ENCODE measurements at regions not wholly inside any gene's neighbourhood (a gene's known extent, or its start where the extent isn't known, plus 50 kb on each side); places are given as distances from the start of the nearest gene placed in this dataset.

GRCh38 chrX:39189431-39189830, 388.2 kb downstream of the MID1IP1 start:
- TF ChIP-seq CTCF (IDR thresholded peaks at IDR 0.05; ENCODE audit: low read length), result no peak
- no peak for TF ChIP-seq EZH2 (IDR thresholded peaks at IDR 0.05; ENCODE audit: borderline replicate concordance, low read length)
- Histone ChIP-seq H3K4me1 (ENCODE audit: insufficient read depth, low read length, severe bottlenecking) (no peaks in the 10 kb centered on the region), H3K36me3 (ENCODE audit: insufficient read depth, low read length) (no peaks in the 10 kb centered on the region), H2AFZ (ENCODE audit: low read length) (no peak overlapping the region), H4K20me1 (ENCODE audit: insufficient read depth, low read length) (no peaks in the 10 kb centered on the region), H3K27me3 (ENCODE audit: insufficient read depth, low read length) (no peaks in the 10 kb centered on the region), H3K9me2 (ENCODE audit: low read depth, low read length) (no peaks in the 10 kb centered on the region), H3K9ac (ENCODE audit: low read length) (no peak overlapping the region), H3K9me3 (ENCODE audit: low read length) (no peaks in the 10 kb centered on the region), H3K79me2 (ENCODE audit: insufficient read depth, low read length) (no peaks in the 10 kb centered on the region), H3K4me2 (ENCODE audit: low read length) (no peak overlapping the region), H3K4me3 (ENCODE audit: low read depth, low read length, poor library complexity, severe bottlenecking) (no peak overlapping the region), H3F3A (ENCODE audit: insufficient read depth, low read length) (no peaks in the 10 kb centered on the region), H3K27ac (ENCODE audit: low read depth, low read length, poor library complexity, severe bottlenecking) (no peak overlapping the region)

GRCh38 chrX:39194673-39195072, 393.4 kb downstream of the MID1IP1 start:
- no peak overlapping the region for H3K9ac ChIP-seq (ENCODE audit: low read length)
- TF ChIP-seq CTCF (IDR thresholded peaks at IDR 0.05; ENCODE audit: low read length), result no peak
- no peak for TF ChIP-seq EZH2 (IDR thresholded peaks at IDR 0.05; ENCODE audit: borderline replicate concordance, low read length)
- H3K27me3 ChIP-seq (ENCODE audit: insufficient read depth, low read length), result no peaks in the 10 kb centered on the region
- no peak overlapping the region for H2AFZ ChIP-seq (ENCODE audit: low read length)
- H3K4me2 ChIP-seq (ENCODE audit: low read length), result no peak overlapping the region
- H3F3A ChIP-seq (ENCODE audit: insufficient read depth, low read length), result no peaks in the 10 kb centered on the region
- H3K4me3 ChIP-seq (ENCODE audit: low read depth, low read length, poor library complexity, severe bottlenecking), result no peak overlapping the region
- no peaks in the 10 kb centered on the region for H4K20me1 ChIP-seq (ENCODE audit: insufficient read depth, low read length)
- H3K9me2 ChIP-seq (ENCODE audit: low read depth, low read length), result no peaks in the 10 kb centered on the region
- no peaks in the 10 kb centered on the region for H3K79me2 ChIP-seq (ENCODE audit: insufficient read depth, low read length)
- H3K36me3 ChIP-seq (ENCODE audit: insufficient read depth, low read length), result no peaks in the 10 kb centered on the region
- no peaks in the 10 kb centered on the region for H3K4me1 ChIP-seq (ENCODE audit: insufficient read depth, low read length, severe bottlenecking)
- H3K9me3 ChIP-seq (ENCODE audit: low read length), result no peaks in the 10 kb centered on the region
- H3K27ac ChIP-seq (ENCODE audit: low read depth, low read length, poor library complexity, severe bottlenecking), result no peak overlapping the region

- H3K27ac ChIP-seq (ENCODE audit: low read depth, low read length, poor library complexity, severe bottlenecking), result no peak overlapping the region
- no peak for TF ChIP-seq EZH2 (IDR thresholded peaks at IDR 0.05; ENCODE audit: borderline replicate concordance, low read length)
- TF ChIP-seq CTCF (IDR thresholded peaks at IDR 0.05; ENCODE audit: low read length), result no peak
- H2AFZ ChIP-seq (ENCODE audit: low read length), result no peak overlapping the region
Measured at GRCh38 chrX:39195156-39195555, 393.9 kb downstream of the MID1IP1 start.

More at GRCh38 chrX:39195156-39195555, 393.9 kb downstream of the MID1IP1 start:
- Histone ChIP-seq H3K4me1 (ENCODE audit: insufficient read depth, low read length, severe bottlenecking) (no peaks in the 10 kb centered on the region), H3K4me2 (ENCODE audit: low read length) (no peak overlapping the region), H3K36me3 (ENCODE audit: insufficient read depth, low read length) (no peaks in the 10 kb centered on the region), H3K9me2 (ENCODE audit: low read depth, low read length) (no peaks in the 10 kb centered on the region), H3K9me3 (ENCODE audit: low read length) (no peaks in the 10 kb centered on the region), H3F3A (ENCODE audit: insufficient read depth, low read length) (no peaks in the 10 kb centered on the region), H3K9ac (ENCODE audit: low read length) (no peak overlapping the region), H3K27me3 (ENCODE audit: insufficient read depth, low read length) (no peaks in the 10 kb centered on the region), H3K79me2 (ENCODE audit: insufficient read depth, low read length) (no peaks in the 10 kb centered on the region), H3K4me3 (ENCODE audit: low read depth, low read length, poor library complexity, severe bottlenecking) (no peak overlapping the region), H4K20me1 (ENCODE audit: insufficient read depth, low read length) (no peaks in the 10 kb centered on the region)
